ENCODE measurements at regions not wholly inside any gene's neighbourhood (a gene's known extent, or its start where the extent isn't known, plus 50 kb on each side); places are given as distances from the start of the nearest gene placed in this dataset.

DNA sequence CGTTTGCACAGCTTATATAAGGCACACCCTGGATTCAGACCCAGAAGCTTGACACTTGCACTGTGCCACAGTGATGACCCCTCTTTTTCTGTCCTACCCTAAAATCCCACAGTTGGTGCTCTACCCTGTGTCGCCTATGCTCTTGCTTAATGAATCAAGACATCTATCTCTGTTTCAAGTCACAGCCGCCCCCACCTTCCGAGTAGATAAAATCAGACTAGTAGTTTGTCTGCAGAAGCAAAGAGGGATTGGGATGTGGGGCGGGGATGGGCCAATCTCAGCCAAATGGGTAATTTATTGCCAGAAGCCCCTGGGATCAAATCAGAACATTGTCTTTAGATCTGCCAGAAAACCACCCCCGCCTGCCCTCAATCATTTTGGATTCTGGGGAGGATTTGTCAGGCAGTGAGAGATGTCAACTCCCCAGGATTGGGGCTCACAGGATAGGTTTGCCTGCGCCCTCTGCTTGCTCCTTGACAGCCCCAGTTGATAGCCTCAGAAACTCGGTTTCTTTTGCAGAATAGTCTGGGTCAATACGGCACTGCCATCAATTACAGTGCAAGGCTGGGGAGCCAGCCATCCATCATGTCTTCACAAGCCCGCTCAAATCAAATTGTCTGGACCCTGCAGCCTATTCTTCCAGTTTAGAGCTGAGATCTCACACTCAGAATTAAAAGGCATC, 520.8 kb downstream of the GRIN2A start:
- TF ChIP-seq, protein P1, sequence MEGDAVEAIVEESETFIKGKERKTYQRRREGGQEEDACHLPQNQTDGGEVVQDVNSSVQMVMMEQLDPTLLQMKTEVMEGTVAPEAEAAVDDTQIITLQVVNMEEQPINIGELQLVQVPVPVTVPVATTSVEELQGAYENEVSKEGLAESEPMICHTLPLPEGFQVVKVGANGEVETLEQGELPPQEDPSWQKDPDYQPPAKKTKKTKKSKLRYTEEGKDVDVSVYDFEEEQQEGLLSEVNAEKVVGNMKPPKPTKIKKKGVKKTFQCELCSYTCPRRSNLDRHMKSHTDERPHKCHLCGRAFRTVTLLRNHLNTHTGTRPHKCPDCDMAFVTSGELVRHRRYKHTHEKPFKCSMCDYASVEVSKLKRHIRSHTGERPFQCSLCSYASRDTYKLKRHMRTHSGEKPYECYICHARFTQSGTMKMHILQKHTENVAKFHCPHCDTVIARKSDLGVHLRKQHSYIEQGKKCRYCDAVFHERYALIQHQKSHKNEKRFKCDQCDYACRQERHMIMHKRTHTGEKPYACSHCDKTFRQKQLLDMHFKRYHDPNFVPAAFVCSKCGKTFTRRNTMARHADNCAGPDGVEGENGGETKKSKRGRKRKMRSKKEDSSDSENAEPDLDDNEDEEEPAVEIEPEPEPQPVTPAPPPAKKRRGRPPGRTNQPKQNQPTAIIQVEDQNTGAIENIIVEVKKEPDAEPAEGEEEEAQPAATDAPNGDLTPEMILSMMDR (IDR thresholded peaks at IDR 0.05) = no peak
- no peak for TF ChIP-seq POLR2AphosphoS5 (IDR thresholded peaks at IDR 0.05; ENCODE audit: low read depth, low read length)
